ENCODE measurements at regions not wholly inside any gene's neighbourhood (a gene's known extent, or its start where the extent isn't known, plus 50 kb on each side); places are given as distances from the start of the nearest gene placed in this dataset.
"Not testable (repeated sequence)": the region's sequence is repeated elsewhere in the genome, so short reads cannot be mapped to it uniquely, and the experiment has no call there.

DNA sequence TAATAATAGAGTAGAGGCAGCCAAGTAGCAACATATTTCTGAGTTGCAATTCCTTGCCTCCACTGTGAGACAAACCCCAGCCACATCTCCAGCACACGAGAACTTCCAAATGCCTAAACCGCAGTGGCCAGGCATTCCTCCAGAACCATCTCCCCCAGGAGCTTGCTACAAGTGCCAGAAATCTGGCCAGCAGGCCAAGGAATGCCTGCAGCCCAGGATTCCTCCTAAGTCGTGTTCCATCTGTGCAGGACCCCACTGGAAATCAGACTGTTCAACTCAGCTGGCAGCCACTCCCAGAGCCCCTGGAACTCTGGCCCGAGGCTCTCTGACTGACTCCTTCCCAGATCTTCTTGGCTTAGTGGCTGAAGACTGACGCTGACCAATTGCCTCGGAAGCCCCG is 937.2 kb upstream of the HS3ST1 start:
- TF ChIP-seq, protein P1, sequence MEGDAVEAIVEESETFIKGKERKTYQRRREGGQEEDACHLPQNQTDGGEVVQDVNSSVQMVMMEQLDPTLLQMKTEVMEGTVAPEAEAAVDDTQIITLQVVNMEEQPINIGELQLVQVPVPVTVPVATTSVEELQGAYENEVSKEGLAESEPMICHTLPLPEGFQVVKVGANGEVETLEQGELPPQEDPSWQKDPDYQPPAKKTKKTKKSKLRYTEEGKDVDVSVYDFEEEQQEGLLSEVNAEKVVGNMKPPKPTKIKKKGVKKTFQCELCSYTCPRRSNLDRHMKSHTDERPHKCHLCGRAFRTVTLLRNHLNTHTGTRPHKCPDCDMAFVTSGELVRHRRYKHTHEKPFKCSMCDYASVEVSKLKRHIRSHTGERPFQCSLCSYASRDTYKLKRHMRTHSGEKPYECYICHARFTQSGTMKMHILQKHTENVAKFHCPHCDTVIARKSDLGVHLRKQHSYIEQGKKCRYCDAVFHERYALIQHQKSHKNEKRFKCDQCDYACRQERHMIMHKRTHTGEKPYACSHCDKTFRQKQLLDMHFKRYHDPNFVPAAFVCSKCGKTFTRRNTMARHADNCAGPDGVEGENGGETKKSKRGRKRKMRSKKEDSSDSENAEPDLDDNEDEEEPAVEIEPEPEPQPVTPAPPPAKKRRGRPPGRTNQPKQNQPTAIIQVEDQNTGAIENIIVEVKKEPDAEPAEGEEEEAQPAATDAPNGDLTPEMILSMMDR (IDR thresholded peaks at IDR 0.05): not testable (repeated sequence)
- not testable (repeated sequence) for TF ChIP-seq ZFX (IDR thresholded peaks at IDR 0.05; ENCODE audit: borderline replicate concordance)
